HL-60 (cell line): ENCODE measurements at regions not wholly inside any gene's neighbourhood (a gene's known extent, or its start where the extent isn't known, plus 50 kb on each side); places are given as distances from the start of the nearest gene placed in this dataset.

Source experiments
- DNase-seq, 2 experiments: peaks; one replicate each; pipeline ENCODE4 v3.0.0-alpha.2; 2010 to 2020; ENCODE audit warnings: low read depth in 1 of 2, low spot score in 1 of 2
- H3K27ac ChIP-seq: fragments of 250-450 bp; sonication (Bioruptor Pico); replicated peaks from 2 replicates; pipeline ENCODE4 v1.5.1; 2020; ENCODE audit warnings: mild to moderate bottlenecking, moderate library complexity
- H3K27me3 ChIP-seq: fragments of 250-450 bp; sonication (Bioruptor Pico); 2 replicates; pipeline ENCODE4 v1.5.1; 2021; ENCODE audit warnings: mild to moderate bottlenecking, moderate library complexity; ENCODE audit not compliant: insufficient read depth, poor library complexity, severe bottlenecking
- H3K4me3 ChIP-seq: replicated peaks from 2 replicates; pipeline ENCODE4 v1.5.1; 2011; ENCODE audit warnings: mild to moderate bottlenecking, control low read depth, low read length; ENCODE audit not compliant: insufficient read depth
- CTCF ChIP-seq: IDR thresholded peaks from one replicate; pipeline ENCODE4 v1.5.1; 2011; ENCODE audit warnings: low read length, control low read depth, inconsistent platforms; ENCODE audit not compliant: insufficient read depth
- GABPA ChIP-seq: IDR thresholded peaks from 2 replicates; pipeline ENCODE4 v1.6.1; 2012; ENCODE audit warnings: low read depth
- POLR2AphosphoS5 ChIP-seq: IDR thresholded peaks from 2 replicates; pipeline ENCODE4 v1.6.1; 2012; ENCODE audit warnings: low read depth
- SPI1 ChIP-seq: IDR thresholded peaks from 2 replicates; pipeline ENCODE4 v1.6.1; 2012; ENCODE audit warnings: low read depth, mild to moderate bottlenecking, borderline replicate concordance
- TF ChIP-seq, protein P1 (sequence below): IDR thresholded peaks from 2 replicates; pipeline ENCODE4 v1.6.1; 2012; ENCODE audit warnings: low read depth; ENCODE audit not compliant: insufficient replicate concordance

DNA sequence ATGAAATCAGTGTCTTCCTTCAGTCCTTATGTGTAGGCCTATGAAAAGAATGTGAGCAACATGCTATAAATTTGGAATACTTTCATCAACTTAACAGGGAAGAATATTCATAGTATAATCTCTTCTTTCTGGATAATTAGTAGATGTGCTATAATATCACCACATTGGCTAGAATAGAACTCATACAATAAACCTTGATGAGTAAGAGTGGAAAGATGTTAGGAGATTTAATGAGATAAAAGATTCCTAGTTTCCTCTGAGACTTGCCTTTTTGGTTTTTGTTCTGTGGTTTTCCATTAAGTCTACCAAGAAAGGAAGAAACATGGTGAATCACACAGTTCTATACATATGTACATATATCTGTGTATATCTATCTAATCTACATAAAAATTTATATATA lies 301.8 kb upstream of the PRR16 start:
- no peak for DNase-seq
- no peak overlapping the region for H3K27ac ChIP-seq
- no peak for TF ChIP-seq POLR2AphosphoS5
- no peak for TF ChIP-seq SPI1
- TF ChIP-seq, protein P1, sequence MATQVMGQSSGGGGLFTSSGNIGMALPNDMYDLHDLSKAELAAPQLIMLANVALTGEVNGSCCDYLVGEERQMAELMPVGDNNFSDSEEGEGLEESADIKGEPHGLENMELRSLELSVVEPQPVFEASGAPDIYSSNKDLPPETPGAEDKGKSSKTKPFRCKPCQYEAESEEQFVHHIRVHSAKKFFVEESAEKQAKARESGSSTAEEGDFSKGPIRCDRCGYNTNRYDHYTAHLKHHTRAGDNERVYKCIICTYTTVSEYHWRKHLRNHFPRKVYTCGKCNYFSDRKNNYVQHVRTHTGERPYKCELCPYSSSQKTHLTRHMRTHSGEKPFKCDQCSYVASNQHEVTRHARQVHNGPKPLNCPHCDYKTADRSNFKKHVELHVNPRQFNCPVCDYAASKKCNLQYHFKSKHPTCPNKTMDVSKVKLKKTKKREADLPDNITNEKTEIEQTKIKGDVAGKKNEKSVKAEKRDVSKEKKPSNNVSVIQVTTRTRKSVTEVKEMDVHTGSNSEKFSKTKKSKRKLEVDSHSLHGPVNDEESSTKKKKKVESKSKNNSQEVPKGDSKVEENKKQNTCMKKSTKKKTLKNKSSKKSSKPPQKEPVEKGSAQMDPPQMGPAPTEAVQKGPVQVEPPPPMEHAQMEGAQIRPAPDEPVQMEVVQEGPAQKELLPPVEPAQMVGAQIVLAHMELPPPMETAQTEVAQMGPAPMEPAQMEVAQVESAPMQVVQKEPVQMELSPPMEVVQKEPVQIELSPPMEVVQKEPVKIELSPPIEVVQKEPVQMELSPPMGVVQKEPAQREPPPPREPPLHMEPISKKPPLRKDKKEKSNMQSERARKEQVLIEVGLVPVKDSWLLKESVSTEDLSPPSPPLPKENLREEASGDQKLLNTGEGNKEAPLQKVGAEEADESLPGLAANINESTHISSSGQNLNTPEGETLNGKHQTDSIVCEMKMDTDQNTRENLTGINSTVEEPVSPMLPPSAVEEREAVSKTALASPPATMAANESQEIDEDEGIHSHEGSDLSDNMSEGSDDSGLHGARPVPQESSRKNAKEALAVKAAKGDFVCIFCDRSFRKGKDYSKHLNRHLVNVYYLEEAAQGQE: no peak
- no peak for TF ChIP-seq CTCF
- no peak for TF ChIP-seq GABPA
- H3K4me3 ChIP-seq: no peak overlapping the region
- no peaks in the 10 kb centered on the region for H3K27me3 ChIP-seq

- TF ChIP-seq, protein P1: no peak
- TF ChIP-seq POLR2AphosphoS5 (no peak), GABPA (no peak), CTCF (no peak), SPI1 (no peak)
- Histone ChIP-seq H3K27ac (no peak overlapping the region), H3K27me3 (no peaks in the 10 kb centered on the region), H3K4me3 (no peak overlapping the region)
- DNase-seq: no peak
Observed at GRCh38 chr5:120164037-120164436, 300.1 kb upstream of the PRR16 start.

- no peak for DNase-seq
- Histone ChIP-seq H3K27me3 (no peaks in the 10 kb centered on the region), H3K4me3 (no peak overlapping the region), H3K27ac (no peak overlapping the region)
- TF ChIP-seq, protein P1: no peak
- TF ChIP-seq SPI1 (no peak), GABPA (no peak), CTCF (no peak), POLR2AphosphoS5 (no peak)
Observed at GRCh38 chr5:120164986-120165385, 299.1 kb upstream of the PRR16 start.
